HepG2 (cell line): ENCODE measurements at regions not wholly inside any gene's neighbourhood (a gene's known extent, or its start where the extent isn't known, plus 50 kb on each side); places are given as distances from the start of the nearest gene placed in this dataset.

Experiments used
- ATAC-seq: fragments of 200-7000 bp; cut with Tn5 transposase; 3 replicates; pipeline ENCODE4 v1.9.1; 2020; ENCODE audit warnings: mild to moderate bottlenecking, moderate library complexity
- BruUV-seq: library from RNA; stranded (reverse); fragments of 400-500 nt; replicated peaks from 2 replicates; lab custom pipeline; 2021; lab: Mats Ljungman, UMichigan
- CTCF ChIA-PET: fragments of 300-600 bp; formaldehyde crosslinking; extraction: SDS; loops from one replicate; lab custom pipeline; 2021; ENCODE audit warnings: low total read pairs, inconsistent platforms, low intra/inter-chr PET ratio; lab: Yijun Ruan, JAX
- POLR2A ChIA-PET: fragments of 350-600 bp; sonication (Branson Sonifier 250); formaldehyde crosslinking; loops from one replicate; lab custom pipeline; 2020; ENCODE audit warnings: antibody characterized with exemption, inconsistent platforms; lab: Yijun Ruan, JAX
- DNase-seq: peaks from one replicate; pipeline ENCODE4 v3.0.0-alpha.2; 2015; ENCODE audit warnings: low spot score
- FAIRE-seq: peaks from 3 replicates; lab custom pipeline; 2011; peaks lifted over from hg19 to GRCh38; lab: Jason Lieb, UNC
- H2AFZ ChIP-seq: one replicate; pipeline ENCODE4 v1.6.1; 2011; ENCODE audit warnings: low read length, inconsistent platforms
- H3K27ac ChIP-seq: fragments of 300-600 bp; 3 replicates; pipeline ENCODE4 v1.8.0; 2011; ENCODE audit warnings: mixed run types, mild to moderate bottlenecking, mixed read lengths, low read length, inconsistent platforms; ENCODE audit not compliant: insufficient read depth; ENCODE audit errors: extremely low read length
- H3K27me3 ChIP-seq, 2 experiments: fragments of 200-600 bp in 1 of 2; 2 replicates in 1 of 2; 3 replicates in 1 of 2; pipeline versions ENCODE4 v1.6.0 to v1.8.0; 2011; ENCODE audit warnings: low read length in 2 of 2, mild to moderate bottlenecking in 2 of 2, moderate library complexity in 2 of 2, inconsistent platforms in 1 of 2; ENCODE audit not compliant: insufficient read depth in 2 of 2, control insufficient read depth in 1 of 2
- H3K36me3 ChIP-seq, 2 experiments: fragments of 200-600 bp in 1 of 2; replicated peaks in 1 of 2; 2 replicates in 1 of 2; 3 replicates in 1 of 2; pipeline versions ENCODE4 v1.5.1 to v1.8.0; 2011; ENCODE audit warnings: low read length in 2 of 2, inconsistent platforms in 1 of 2; ENCODE audit not compliant: insufficient read depth in 2 of 2, control insufficient read depth in 1 of 2
- H3K4me1 ChIP-seq: 2 replicates; pipeline ENCODE4 v1.5.1; 2012; ENCODE audit warnings: low read length, inconsistent platforms; ENCODE audit not compliant: insufficient read depth
- H3K4me2 ChIP-seq: 2 replicates; pipeline ENCODE4 v1.6.0; 2011; ENCODE audit warnings: low read depth, low read length, inconsistent platforms
- H3K4me3 ChIP-seq, 3 experiments: fragments of 200-600 bp in 1 of 3; sonication (generic), shearing (Covaris generic) in 1 of 3; replicated peaks in 1 of 3; 2 replicates each; pipeline ENCODE4 v1.5.1; 2011 to 2016; ENCODE audit warnings: low read length in 3 of 3, inconsistent platforms in 2 of 3, low read depth in 2 of 3, mild to moderate bottlenecking in 2 of 3, control low read depth in 1 of 3, mixed read lengths in 1 of 3; ENCODE audit not compliant: insufficient read depth in 1 of 3
- H3K79me2 ChIP-seq: one replicate; pipeline ENCODE4 v1.6.1; 2011; ENCODE audit warnings: low read length, inconsistent platforms; ENCODE audit not compliant: insufficient read depth
- H3K9ac ChIP-seq: 2 replicates; pipeline ENCODE4 v1.6.0; 2011; ENCODE audit warnings: mild to moderate bottlenecking, low read depth, low read length, inconsistent platforms; ENCODE audit not compliant: insufficient read depth
- H3K9me3 ChIP-seq: 2 replicates; pipeline ENCODE4 v1.5.1; 2012; ENCODE audit warnings: mild to moderate bottlenecking, low read length
- H4K20me1 ChIP-seq: 2 replicates; pipeline ENCODE4 v1.6.0; 2011; ENCODE audit warnings: inconsistent platforms, mild to moderate bottlenecking, low read length, moderate library complexity; ENCODE audit not compliant: insufficient read depth
- FOXA1 ChIP-seq, 2 experiments: fragments of 450-650 bp in 1 of 2; sonication (generic) in 1 of 2; formaldehyde crosslinking in 1 of 2; IDR thresholded peaks; 2 replicates each; pipeline versions ENCODE4 v1.4.0 to v1.6.1; 2016 to 2020; ENCODE audit warnings: missing genetic modification reagents in 1 of 2
- FOXO4 ChIP-seq: sonication (generic); formaldehyde crosslinking; conservative IDR thresholded peaks from 2 replicates; pipeline ENCODE4 v1.8.1; 2023; ENCODE audit warnings: missing genetic modification reagents
- GFI1 ChIP-seq: sonication (generic); formaldehyde crosslinking; IDR thresholded peaks from 2 replicates; pipeline ENCODE4 v1.5.0; 2020; ENCODE audit warnings: missing genetic modification reagents, mild to moderate bottlenecking, borderline replicate concordance
- HIVEP1 ChIP-seq: sonication (generic); formaldehyde crosslinking; IDR thresholded peaks from 2 replicates; pipeline ENCODE4 v1.4.0; 2020; ENCODE audit warnings: mild to moderate bottlenecking, missing genetic modification reagents
- MXD3 ChIP-seq: IDR thresholded peaks from 2 replicates; pipeline ENCODE4 v1.6.1; 2016; ENCODE audit warnings: mild to moderate bottlenecking, missing biosample characterization, missing genetic modification reagents
- SIX1 ChIP-seq: sonication (generic); formaldehyde crosslinking; IDR thresholded peaks from 2 replicates; pipeline ENCODE4 v1.4.0; 2020; ENCODE audit warnings: missing genetic modification reagents, borderline replicate concordance
- TERF1 ChIP-seq: sonication (generic); formaldehyde crosslinking; IDR thresholded peaks from 2 replicates; pipeline ENCODE4 v1.8.0; 2022; ENCODE audit warnings: mild to moderate bottlenecking, missing genetic modification reagents, moderate library complexity
- TSC22D2 ChIP-seq: sonication (generic); formaldehyde crosslinking; IDR thresholded peaks from 2 replicates; pipeline ENCODE4 v1.5.1; 2020; ENCODE audit warnings: missing genetic modification reagents, mild to moderate bottlenecking, borderline replicate concordance
- ZBTB7A ChIP-seq: sonication (generic); formaldehyde crosslinking; IDR thresholded peaks from 2 replicates; pipeline ENCODE4 v1.8.0; 2022; ENCODE audit warnings: mild to moderate bottlenecking, missing genetic modification reagents
- ZFP36L2 ChIP-seq: sonication (generic); formaldehyde crosslinking; IDR thresholded peaks from 2 replicates; pipeline ENCODE4 v1.4.0; 2020; ENCODE audit warnings: missing genetic modification reagents
- ZFX ChIP-seq: sonication (generic); formaldehyde crosslinking; IDR thresholded peaks from 2 replicates; pipeline ENCODE4 v1.4.0; 2020; ENCODE audit warnings: mild to moderate bottlenecking, low read depth, missing genetic modification reagents, moderate library complexity
- ZNF101 ChIP-seq: sonication (generic); formaldehyde crosslinking; IDR thresholded peaks from 2 replicates; pipeline ENCODE4 v1.4.0; 2020; ENCODE audit warnings: mild to moderate bottlenecking, low read depth, missing genetic modification reagents, borderline replicate concordance
- ZNF660 ChIP-seq: sonication (generic); formaldehyde crosslinking; IDR thresholded peaks from 2 replicates; pipeline ENCODE4 v1.5.1; 2020; ENCODE audit warnings: mild to moderate bottlenecking, low read depth, missing genetic modification reagents, borderline replicate concordance
- ZSCAN22 ChIP-seq: sonication (generic); formaldehyde crosslinking; IDR thresholded peaks from 2 replicates; pipeline ENCODE4 v1.4.0; 2020; ENCODE audit warnings: mild to moderate bottlenecking, missing genetic modification reagents
- WGBS: methylation state at CpG from one replicate; pipeline ENCODE4 v1.1.6; 2017; ENCODE audit warnings: low lambda C conversion rate; 5-methylcytosine and 5-hydroxymethylcytosine counted together
- in situ Hi-C: cut with HindIII; loops from 2 replicates; pipeline ENCODE4 v1.10.0; 2017; ENCODE audit warnings: low pct_unique_long_range_greater_than_20kb; ENCODE audit not compliant: extremely low pct_ligation_motif_present
- intact Hi-C: fragments of 100-400 bp; cut with micrococcal nuclease; formaldehyde crosslinking; loops from one replicate; pipeline ENCODE4 v1.10.0; 2022; ENCODE audit not compliant: unreplicated experiment

- DNase-seq, result no peak
- POLR2A ChIA-PET, result no interaction called here
- H3K27ac ChIP-seq, result no peak overlapping the region
- H2AFZ ChIP-seq, result no peak overlapping the region
- H3K4me1 ChIP-seq, result no peaks in the 10 kb centered on the region
- H3K9me3 ChIP-seq, result peaks cover 57% of the 10 kb centered on the region
- FAIRE-seq, result no peak
- intact Hi-C loops, result no loop called here
- no peaks in the 10 kb centered on the region for H3K27me3 ChIP-seq
- H4K20me1 ChIP-seq, result no peaks in the 10 kb centered on the region
- H3K9ac ChIP-seq, result no peak overlapping the region
- no peak overlapping the region for H3K4me3 ChIP-seq
- H3K79me2 ChIP-seq, result no peaks in the 10 kb centered on the region
- CTCF ChIA-PET, result no interaction called here
- no peak for ATAC-seq
- in situ Hi-C loops, result no loop called here
- WGBS, result 14% methylated on average over 2 of the region's 2 CpGs
- no peaks in the 10 kb centered on the region for H3K36me3 ChIP-seq
- BruUV-seq, result no TSS peak
- H3K4me2 ChIP-seq, result no peak overlapping the region
- no peak for TF ChIP-seq ZFX (CRISPR knock-in tag)
- no peak for TF ChIP-seq FOXA1 (IDR thresholded peaks at IDR 0.05)
- TF ChIP-seq FOXA1 (CRISPR knock-in tag; IDR thresholded peaks at IDR 0.05), result no peak
- TF ChIP-seq TERF1 (CRISPR knock-in tag), result no peak
- TF ChIP-seq SIX1 (CRISPR knock-in tag), result no peak
- no peak for TF ChIP-seq ZFP36L2 (CRISPR knock-in tag)
- no peak for TF ChIP-seq GFI1 (CRISPR knock-in tag)
- TF ChIP-seq TSC22D2 (CRISPR knock-in tag), result no peak
- TF ChIP-seq ZNF101, result no peak
- no peak for TF ChIP-seq ZBTB7A (CRISPR knock-in tag)
- no peak for TF ChIP-seq FOXO4 (CRISPR knock-in tag)
- TF ChIP-seq ZSCAN22 (CRISPR knock-in tag), result no peak
- no peak for TF ChIP-seq HIVEP1 (CRISPR knock-in tag)
- no peak for TF ChIP-seq ZNF660 (CRISPR knock-in tag)
- no peak for TF ChIP-seq MXD3
Measured at GRCh38 chr12:87814625-87815024, 214.6 kb downstream of the C12orf50 start.
